Activated T-cell treated with anti-CD3 and anti-CD28 coated beads, Interleukin-2, amount 50 U/mL, for 24 hours (primary cell): ENCODE measurements at regions not wholly inside any gene's neighbourhood (a gene's known extent, or its start where the extent isn't known, plus 50 kb on each side); places are given as distances from the start of the nearest gene placed in this dataset.

ENCODE experiments used
- DNase-seq: peaks from one replicate; pipeline ENCODE4 v3.0.0-alpha.2; 2020
- H3K27ac Mint-ChIP-seq: 2 replicates; pipeline ENCODE4 v1.8.0; 2020; ENCODE audit warnings: mild to moderate bottlenecking, mixed read lengths
- H3K27me3 Mint-ChIP-seq: 2 replicates; pipeline ENCODE4 v1.8.0; 2020; ENCODE audit warnings: mixed read lengths
- H3K36me3 Mint-ChIP-seq: 2 replicates; pipeline ENCODE4 v1.8.0; 2020; ENCODE audit warnings: low read depth, mixed read lengths
- H3K4me1 Mint-ChIP-seq: 2 replicates; pipeline ENCODE4 v1.8.0; 2020; ENCODE audit warnings: low read depth, mixed read lengths
- H3K4me3 Mint-ChIP-seq: 2 replicates; pipeline ENCODE4 v1.8.0; 2020; ENCODE audit warnings: mild to moderate bottlenecking, moderate library complexity, mixed read lengths
- H3K9me3 Mint-ChIP-seq: 2 replicates; pipeline ENCODE4 v1.8.0; 2020; ENCODE audit warnings: mixed read lengths

GRCh38 chr5:23242891-23243290 lies 264.5 kb upstream of the PRDM9 start:
- H3K4me1 Mint-ChIP-seq: no peaks in the 10 kb centered on the region
- no peaks in the 10 kb centered on the region for H3K27me3 Mint-ChIP-seq
- no peak for DNase-seq
- no peaks in the 10 kb centered on the region for H3K36me3 Mint-ChIP-seq
- peaks cover 23% of the 10 kb centered on the region for H3K9me3 Mint-ChIP-seq
- H3K4me3 Mint-ChIP-seq: no peak overlapping the region
- no peak overlapping the region for H3K27ac Mint-ChIP-seq

DNA sequence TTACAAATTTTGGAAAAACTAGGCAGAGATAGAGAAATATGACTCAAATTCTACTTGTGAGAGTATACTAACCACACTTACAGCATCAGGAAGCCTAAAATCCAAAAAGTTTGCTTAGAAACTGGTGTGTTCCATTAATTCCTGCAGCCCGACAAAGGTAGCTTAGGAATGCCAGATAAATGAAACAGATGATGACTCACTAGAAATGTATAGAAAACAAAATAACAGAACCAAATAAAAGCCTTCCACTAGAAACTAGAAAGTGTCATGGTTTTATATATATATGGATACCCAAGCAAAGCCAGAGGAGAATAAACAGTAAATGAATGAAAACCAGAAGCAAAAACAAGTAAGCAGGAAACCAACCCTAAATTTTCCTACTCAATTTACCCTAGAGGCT lies 272.2 kb upstream of the PRDM9 start:
- no peaks in the 10 kb centered on the region for H3K27me3 Mint-ChIP-seq
- DNase-seq: no peak
- no peaks in the 10 kb centered on the region for H3K36me3 Mint-ChIP-seq
- H3K9me3 Mint-ChIP-seq: peaks cover 10% of the 10 kb centered on the region
- no peak overlapping the region for H3K4me3 Mint-ChIP-seq
- H3K27ac Mint-ChIP-seq: no peak overlapping the region
- H3K4me1 Mint-ChIP-seq: no peaks in the 10 kb centered on the region

DNA sequence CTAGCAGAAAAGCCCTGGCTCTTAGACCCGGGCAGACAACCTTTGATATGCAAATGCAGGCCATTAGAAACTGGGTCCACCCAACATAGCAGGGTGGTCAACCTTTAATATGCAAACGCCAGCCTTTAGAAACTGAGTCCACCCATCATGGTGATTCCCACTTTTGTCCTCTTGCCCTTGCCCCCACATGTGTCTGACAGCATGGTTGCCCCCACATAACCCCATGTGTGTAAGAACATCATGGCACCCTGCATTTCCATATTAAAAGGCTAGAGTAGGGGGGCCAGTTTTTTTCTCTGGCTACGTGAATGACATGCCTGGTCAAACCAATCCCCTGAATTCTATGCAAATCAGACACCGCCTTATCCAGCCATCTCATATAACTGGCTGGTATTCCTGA lies 273.2 kb upstream of the PRDM9 start:
- H3K36me3 Mint-ChIP-seq: no peaks in the 10 kb centered on the region
- H3K27ac Mint-ChIP-seq: no peak overlapping the region
- H3K4me3 Mint-ChIP-seq: no peak overlapping the region
- H3K4me1 Mint-ChIP-seq: no peaks in the 10 kb centered on the region
- no peaks in the 10 kb centered on the region for H3K27me3 Mint-ChIP-seq
- H3K9me3 Mint-ChIP-seq: peaks cover 10% of the 10 kb centered on the region
- DNase-seq: no peak

DNA sequence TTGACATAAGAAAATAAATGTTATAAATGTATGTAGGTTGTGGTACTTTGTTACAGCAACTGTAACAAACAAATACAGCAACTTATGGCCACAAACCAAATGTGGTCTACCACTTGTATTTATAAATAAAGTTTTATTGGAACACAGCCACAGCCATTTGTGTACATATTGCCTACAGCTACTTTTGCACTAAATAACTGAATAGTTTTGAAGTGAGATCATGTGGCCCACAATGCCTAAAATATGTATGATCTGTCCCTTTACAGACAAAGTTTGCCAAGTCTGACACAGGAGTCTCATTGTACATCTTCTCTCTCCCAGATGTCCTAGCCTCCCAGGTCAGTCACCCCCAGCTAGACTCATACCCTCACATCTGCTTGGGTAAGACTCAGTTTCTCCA lies 283.6 kb upstream of the PRDM9 start:
- H3K9me3 Mint-ChIP-seq: peaks cover 19% of the 10 kb centered on the region
- H3K27me3 Mint-ChIP-seq: no peaks in the 10 kb centered on the region
- DNase-seq: no peak
- no peak overlapping the region for H3K4me3 Mint-ChIP-seq
- no peak overlapping the region for H3K27ac Mint-ChIP-seq
- H3K4me1 Mint-ChIP-seq: no peaks in the 10 kb centered on the region
- no peaks in the 10 kb centered on the region for H3K36me3 Mint-ChIP-seq

- DNase-seq: no peak
- Mint-ChIP-seq H3K4me3 (no peak overlapping the region), H3K9me3 (peaks cover 14% of the 10 kb centered on the region), H3K27me3 (no peaks in the 10 kb centered on the region), H3K36me3 (no peaks in the 10 kb centered on the region), H3K27ac (no peak overlapping the region), H3K4me1 (no peaks in the 10 kb centered on the region)
These were observed 285.6 kb upstream of the PRDM9 start for GRCh38 chr5:23221831-23222230.

DNA sequence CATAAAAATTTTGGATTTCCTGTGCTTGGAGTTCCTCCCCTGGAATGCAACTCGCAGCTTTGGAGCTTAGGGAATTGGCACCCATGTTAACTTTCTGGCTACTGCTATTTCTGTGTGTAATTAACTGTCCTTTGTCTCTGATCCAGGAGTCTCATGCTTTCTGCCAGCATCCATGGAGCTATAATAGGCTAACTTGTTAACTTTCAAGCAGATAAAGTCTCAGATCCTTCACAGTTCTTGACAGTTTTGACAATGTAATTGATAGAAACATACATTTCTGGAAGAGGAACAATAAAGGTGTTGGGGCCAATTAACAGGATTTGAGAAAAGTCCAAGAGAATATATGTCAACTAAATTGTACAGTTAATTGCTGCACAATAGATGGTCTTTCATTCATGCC lies 290.2 kb upstream of the PRDM9 start:
- no peaks in the 10 kb centered on the region for H3K27me3 Mint-ChIP-seq
- H3K4me3 Mint-ChIP-seq: no peak overlapping the region
- H3K4me1 Mint-ChIP-seq: no peaks in the 10 kb centered on the region
- H3K36me3 Mint-ChIP-seq: no peaks in the 10 kb centered on the region
- no peak for DNase-seq
- no peak overlapping the region for H3K27ac Mint-ChIP-seq
- H3K9me3 Mint-ChIP-seq: peaks cover 15% of the 10 kb centered on the region

- Mint-ChIP-seq H3K4me3 (no peak overlapping the region), H3K36me3 (no peaks in the 10 kb centered on the region), H3K27ac (no peak overlapping the region), H3K9me3 (peaks cover 15% of the 10 kb centered on the region), H3K27me3 (no peaks in the 10 kb centered on the region), H3K4me1 (no peaks in the 10 kb centered on the region)
- no peak for DNase-seq
These were observed 291.1 kb upstream of the PRDM9 start for GRCh38 chr5:23216345-23216744.

DNA sequence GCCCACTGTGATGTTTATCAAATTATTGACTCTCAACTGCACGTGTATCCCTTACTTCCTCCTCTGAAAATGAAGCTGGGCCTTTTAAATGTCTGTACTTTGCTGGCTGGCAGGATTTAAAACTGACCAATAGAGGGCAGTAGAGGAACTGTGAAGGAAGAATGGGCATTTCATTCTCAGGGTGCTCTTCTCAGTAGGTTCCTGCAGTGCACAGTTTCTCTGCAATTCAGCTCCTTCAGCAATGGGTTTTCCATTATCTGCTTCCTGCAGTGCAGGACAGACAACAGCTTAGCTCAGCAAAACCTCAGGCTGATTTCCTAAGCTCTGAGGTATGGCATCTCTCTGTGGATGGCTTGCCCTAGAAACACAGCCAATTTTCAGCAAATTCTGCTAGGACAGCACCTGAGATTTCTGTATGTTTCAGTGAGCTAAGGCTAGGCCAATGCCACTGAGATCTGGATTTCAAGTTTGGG lies 298.4 kb upstream of the PRDM9 start:
- Mint-ChIP-seq H3K4me3 (no peak overlapping the region), H3K9me3 (peaks cover 15% of the 10 kb centered on the region), H3K4me1 (no peaks in the 10 kb centered on the region), H3K27ac (no peak overlapping the region), H3K36me3 (no peaks in the 10 kb centered on the region), H3K27me3 (no peaks in the 10 kb centered on the region)
- no peak for DNase-seq

DNA sequence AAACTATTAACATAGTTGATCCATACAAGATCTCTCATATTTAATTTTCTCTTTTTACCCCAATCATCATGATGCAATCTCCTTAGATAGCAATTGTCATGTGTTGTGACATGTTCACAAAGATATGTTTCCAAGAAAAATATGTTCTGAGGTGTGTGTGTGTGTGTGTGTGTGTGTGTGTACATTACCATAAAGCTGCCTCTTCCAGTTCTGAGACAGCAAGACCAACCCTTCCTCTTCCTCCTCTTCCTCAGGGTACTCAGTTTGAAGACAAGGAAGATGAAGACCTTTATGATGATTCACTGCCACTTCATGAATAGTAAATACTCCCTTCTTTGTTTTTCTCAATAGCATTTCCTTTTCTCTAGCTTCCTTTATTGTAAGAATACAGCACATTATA lies 303.3 kb upstream of the PRDM9 start:
- H3K4me1 Mint-ChIP-seq: no peaks in the 10 kb centered on the region
- no peaks in the 10 kb centered on the region for H3K27me3 Mint-ChIP-seq
- H3K27ac Mint-ChIP-seq: no peak overlapping the region
- no peak for DNase-seq
- no peak overlapping the region for H3K4me3 Mint-ChIP-seq
- H3K9me3 Mint-ChIP-seq: peaks cover 16% of the 10 kb centered on the region
- H3K36me3 Mint-ChIP-seq: no peaks in the 10 kb centered on the region

GRCh38 chr5:23169660-23170416 lies 316.7 kb upstream of the CDH12 start:
- Mint-ChIP-seq H3K4me3 (no peak overlapping the region), H3K9me3 (peaks cover 4% of the 10 kb centered on the region), H3K27me3 (no peaks in the 10 kb centered on the region), H3K4me1 (no peaks in the 10 kb centered on the region), H3K36me3 (no peaks in the 10 kb centered on the region), H3K27ac (no peak overlapping the region)
- DNase-seq: no peak

- Mint-ChIP-seq H3K36me3 (no peaks in the 10 kb centered on the region), H3K9me3 (peaks cover 14% of the 10 kb centered on the region), H3K27me3 (no peaks in the 10 kb centered on the region), H3K27ac (no peak overlapping the region), H3K4me1 (no peaks in the 10 kb centered on the region), H3K4me3 (no peak overlapping the region)
- no peak for DNase-seq
These were observed 311.8 kb upstream of the CDH12 start for GRCh38 chr5:23164971-23165370.

- Mint-ChIP-seq H3K9me3 (peaks cover 29% of the 10 kb centered on the region), H3K4me1 (no peaks in the 10 kb centered on the region), H3K27ac (no peak overlapping the region), H3K4me3 (no peak overlapping the region), H3K27me3 (no peaks in the 10 kb centered on the region), H3K36me3 (no peaks in the 10 kb centered on the region)
- DNase-seq: no peak
These were observed 305.0 kb upstream of the CDH12 start for GRCh38 chr5:23158179-23158578.

- Mint-ChIP-seq H3K27me3 (no peaks in the 10 kb centered on the region), H3K4me1 (no peaks in the 10 kb centered on the region), H3K36me3 (no peaks in the 10 kb centered on the region), H3K9me3 (peaks cover 31% of the 10 kb centered on the region), H3K27ac (no peak overlapping the region), H3K4me3 (no peak overlapping the region)
- DNase-seq: no peak
These were observed 304.6 kb upstream of the CDH12 start for GRCh38 chr5:23157716-23158115.

DNA sequence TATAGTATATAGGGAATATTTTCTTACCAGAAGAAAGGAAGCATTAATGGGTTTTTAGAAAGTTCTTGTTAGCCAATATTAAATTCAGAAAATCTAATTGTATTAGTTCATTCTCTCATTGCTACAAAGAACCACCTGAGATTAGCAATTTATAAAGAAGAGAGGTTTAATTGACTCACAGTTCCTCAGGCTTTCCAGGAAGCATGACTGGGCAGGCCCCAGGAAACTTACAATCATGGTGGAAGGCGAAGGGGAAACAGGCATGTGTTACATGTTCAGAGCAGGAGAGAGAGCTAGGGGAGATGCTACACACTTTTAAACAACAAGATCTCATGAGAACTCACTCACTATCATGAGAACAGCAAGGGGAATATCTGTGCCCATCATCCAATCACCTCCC lies 304.0 kb upstream of the CDH12 start:
- Mint-ChIP-seq H3K27ac (no peak overlapping the region), H3K4me3 (no peak overlapping the region), H3K4me1 (no peaks in the 10 kb centered on the region), H3K9me3 (peaks cover 25% of the 10 kb centered on the region), H3K36me3 (no peaks in the 10 kb centered on the region), H3K27me3 (no peaks in the 10 kb centered on the region)
- DNase-seq: no peak

- H3K27ac Mint-ChIP-seq: no peak overlapping the region
- peaks cover 35% of the 10 kb centered on the region for H3K9me3 Mint-ChIP-seq
- no peaks in the 10 kb centered on the region for H3K4me1 Mint-ChIP-seq
- no peaks in the 10 kb centered on the region for H3K27me3 Mint-ChIP-seq
- H3K4me3 Mint-ChIP-seq: no peak overlapping the region
- H3K36me3 Mint-ChIP-seq: no peaks in the 10 kb centered on the region
- no peak for DNase-seq
These were observed 294.5 kb upstream of the CDH12 start for GRCh38 chr5:23147625-23148024.

DNA sequence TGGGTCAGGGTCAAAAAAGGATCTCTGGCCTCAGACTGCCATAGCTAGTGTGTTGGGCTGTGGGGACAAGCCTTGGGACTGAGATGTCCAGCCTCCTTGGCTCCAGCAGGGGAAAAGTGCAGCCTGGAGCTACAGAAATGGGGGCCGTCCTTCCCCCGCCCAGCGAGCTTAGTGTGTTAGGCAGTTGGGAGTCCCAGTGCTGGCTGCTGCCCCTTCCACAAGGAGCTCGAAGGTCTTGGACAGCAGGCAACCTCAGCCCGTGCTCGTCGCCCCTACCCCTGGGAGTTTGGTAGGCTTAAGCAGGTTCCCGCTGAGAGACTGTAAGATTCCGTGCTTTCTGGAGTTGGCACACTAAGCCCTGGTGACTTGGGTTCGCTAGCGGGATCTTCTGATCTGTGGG lies 293.0 kb upstream of the CDH12 start:
- no peak overlapping the region for H3K27ac Mint-ChIP-seq

More for the DNA sequence above, 293.0 kb upstream of the CDH12 start:
- no peaks in the 10 kb centered on the region for H3K4me1 Mint-ChIP-seq
- no peaks in the 10 kb centered on the region for H3K27me3 Mint-ChIP-seq
- H3K9me3 Mint-ChIP-seq: peaks cover 37% of the 10 kb centered on the region
- DNase-seq: no peak
- H3K36me3 Mint-ChIP-seq: no peaks in the 10 kb centered on the region
- H3K4me3 Mint-ChIP-seq: no peak overlapping the region
